ENCODE measurements at regions not wholly inside any gene's neighbourhood (a gene's known extent, or its start where the extent isn't known, plus 50 kb on each side); places are given as distances from the start of the nearest gene placed in this dataset.
A peak's percentile ranks its signal among the peaks of the same experiment; 100 is the strongest.

DNA sequence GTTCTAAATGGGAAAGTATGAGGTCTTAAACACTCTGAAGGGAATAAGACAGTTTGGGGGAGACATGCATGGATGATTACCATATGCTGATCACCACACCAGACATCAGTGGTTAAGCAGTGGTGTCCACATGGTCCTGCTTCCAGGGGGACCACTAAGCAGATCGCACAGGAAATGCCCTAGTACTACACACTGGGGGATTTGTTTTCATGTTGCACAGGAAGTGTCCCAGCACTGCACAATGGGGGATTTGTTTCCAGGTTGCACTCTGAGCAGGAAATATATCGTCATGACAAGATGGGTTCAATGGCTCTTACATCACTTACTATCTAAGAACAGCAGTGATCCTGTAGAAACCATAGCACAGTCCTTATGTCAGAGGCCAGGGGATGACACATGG, 245.5 kb downstream of the BCL11B start:
- H3K79me2 ChIP-seq (ENCODE audit: insufficient read depth, low read length): no peaks in the 10 kb centered on the region
- no peak overlapping the region for H3K4me2 ChIP-seq (ENCODE audit: low read depth, low read length)
- WGBS (ENCODE audit: low lambda C conversion rate): no CpG with 5 or more reads among the region's 2 CpGs
- in situ Hi-C loops (cut with HindIII; ENCODE audit: extremely low pct_ligation_motif_present, low pct_unique_long_range_greater_than_20kb) (no loop called here), intact Hi-C loops (cut with micrococcal nuclease; ENCODE audit: unreplicated experiment) (no loop called here)
- ChIA-PET POLR2A (no interaction called here), CTCF (ENCODE audit: low intra/inter-chr PET ratio, low total read pairs) (no interaction called here)
- no peak overlapping the region for H2AFZ ChIP-seq (ENCODE audit: low read length)
- BruUV-seq (replicated peaks): no TSS peak
- H3K27ac ChIP-seq (ENCODE audit: extremely low read length, insufficient read depth, low read length): no peak overlapping the region
- no peak overlapping the region for H3K4me3 ChIP-seq (replicated peaks in 1 of 3; ENCODE audit: insufficient read depth in 1 of 3, low read depth in 2 of 3, low read length in 3 of 3)
- FAIRE-seq (no peak), ATAC-seq (no peak), DNase-seq (ENCODE audit: low spot score) (no peak)
- H3K36me3 ChIP-seq (replicated peaks in 1 of 2; ENCODE audit: control insufficient read depth in 1 of 2, insufficient read depth in 2 of 2, low read length in 2 of 2): no peaks in the 10 kb centered on the region
- no peaks in the 10 kb centered on the region for H3K4me1 ChIP-seq (ENCODE audit: insufficient read depth, low read length)
- no peaks in the 10 kb centered on the region for H4K20me1 ChIP-seq (ENCODE audit: insufficient read depth, low read length)
- H3K9me3 ChIP-seq (ENCODE audit: low read length): no peaks in the 10 kb centered on the region
- TF ChIP-seq, protein P1, sequence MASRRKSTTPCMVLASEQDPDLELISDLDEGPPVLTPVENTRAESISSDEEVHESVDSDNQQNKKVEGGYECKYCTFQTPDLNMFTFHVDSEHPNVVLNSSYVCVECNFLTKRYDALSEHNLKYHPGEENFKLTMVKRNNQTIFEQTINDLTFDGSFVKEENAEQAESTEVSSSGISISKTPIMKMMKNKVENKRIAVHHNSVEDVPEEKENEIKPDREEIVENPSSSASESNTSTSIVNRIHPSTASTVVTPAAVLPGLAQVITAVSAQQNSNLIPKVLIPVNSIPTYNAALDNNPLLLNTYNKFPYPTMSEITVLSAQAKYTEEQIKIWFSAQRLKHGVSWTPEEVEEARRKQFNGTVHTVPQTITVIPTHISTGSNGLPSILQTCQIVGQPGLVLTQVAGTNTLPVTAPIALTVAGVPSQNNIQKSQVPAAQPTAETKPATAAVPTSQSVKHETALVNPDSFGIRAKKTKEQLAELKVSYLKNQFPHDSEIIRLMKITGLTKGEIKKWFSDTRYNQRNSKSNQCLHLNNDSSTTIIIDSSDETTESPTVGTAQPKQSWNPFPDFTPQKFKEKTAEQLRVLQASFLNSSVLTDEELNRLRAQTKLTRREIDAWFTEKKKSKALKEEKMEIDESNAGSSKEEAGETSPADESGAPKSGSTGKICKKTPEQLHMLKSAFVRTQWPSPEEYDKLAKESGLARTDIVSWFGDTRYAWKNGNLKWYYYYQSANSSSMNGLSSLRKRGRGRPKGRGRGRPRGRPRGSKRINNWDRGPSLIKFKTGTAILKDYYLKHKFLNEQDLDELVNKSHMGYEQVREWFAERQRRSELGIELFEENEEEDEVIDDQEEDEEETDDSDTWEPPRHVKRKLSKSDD (CRISPR knock-in tag; IDR thresholded peaks at IDR 0.05; ENCODE audit: low read depth): no peak
- peak; percentile 40 for TF ChIP-seq GABPA (IDR thresholded peaks at IDR 0.05; ENCODE audit: low read depth, low read length)
- TF ChIP-seq GABPA (CRISPR knock-in tag; IDR thresholded peaks at IDR 0.05; ENCODE audit: low read depth): peak; percentile 54; the same call in 1 of the 2 replicates
- H3K27me3 ChIP-seq (ENCODE audit: control insufficient read depth in 1 of 2, insufficient read depth in 2 of 2, low read length in 2 of 2): no peaks in the 10 kb centered on the region
- H3K9ac ChIP-seq (ENCODE audit: insufficient read depth, low read depth, low read length): no peak overlapping the region

GRCh38 chr14:99028041-99028440, 244.0 kb downstream of the BCL11B start:
- H3K36me3 ChIP-seq (replicated peaks in 1 of 2; ENCODE audit: control insufficient read depth in 1 of 2, insufficient read depth in 2 of 2, low read length in 2 of 2): no peaks in the 10 kb centered on the region
- H3K9ac ChIP-seq (ENCODE audit: insufficient read depth, low read depth, low read length): no peak overlapping the region
- in situ Hi-C loops (cut with HindIII; ENCODE audit: extremely low pct_ligation_motif_present, low pct_unique_long_range_greater_than_20kb): no loop called here
- no peaks in the 10 kb centered on the region for H3K79me2 ChIP-seq (ENCODE audit: insufficient read depth, low read length)
- H2AFZ ChIP-seq (ENCODE audit: low read length): no peak overlapping the region
- WGBS (ENCODE audit: low lambda C conversion rate): 3% methylated on average over 4 of the region's 6 CpGs
- intact Hi-C loops (cut with micrococcal nuclease; ENCODE audit: unreplicated experiment): no loop called here
- ATAC-seq (no peak), FAIRE-seq (no peak), DNase-seq (ENCODE audit: low spot score) (no peak)
- H3K4me3 ChIP-seq (replicated peaks in 1 of 3; ENCODE audit: insufficient read depth in 1 of 3, low read depth in 2 of 3, low read length in 3 of 3): no peak overlapping the region
- ChIA-PET CTCF (ENCODE audit: low intra/inter-chr PET ratio, low total read pairs) (no interaction called here), POLR2A (no interaction called here)
- H3K4me1 ChIP-seq (ENCODE audit: insufficient read depth, low read length): no peaks in the 10 kb centered on the region
- H3K27me3 ChIP-seq (ENCODE audit: control insufficient read depth in 1 of 2, insufficient read depth in 2 of 2, low read length in 2 of 2): no peaks in the 10 kb centered on the region
- no peak overlapping the region for H3K4me2 ChIP-seq (ENCODE audit: low read depth, low read length)
- no peaks in the 10 kb centered on the region for H3K9me3 ChIP-seq (ENCODE audit: low read length)
- no TSS peak for BruUV-seq (replicated peaks)
- H4K20me1 ChIP-seq (ENCODE audit: insufficient read depth, low read length): no peaks in the 10 kb centered on the region
- no peak overlapping the region for H3K27ac ChIP-seq (ENCODE audit: extremely low read length, insufficient read depth, low read length)
- TF ChIP-seq ZNF33A (CRISPR knock-in tag; IDR thresholded peaks at IDR 0.05; ENCODE audit: borderline replicate concordance): no peak
- no peak for TF ChIP-seq PHF5A (CRISPR knock-in tag; IDR thresholded peaks at IDR 0.05; ENCODE audit: low read depth, unreplicated experiment)
- no peak for TF ChIP-seq REPIN1 (CRISPR knock-in tag; IDR thresholded peaks at IDR 0.05; ENCODE audit: borderline replicate concordance, low read depth)
- TF ChIP-seq, protein P2, sequence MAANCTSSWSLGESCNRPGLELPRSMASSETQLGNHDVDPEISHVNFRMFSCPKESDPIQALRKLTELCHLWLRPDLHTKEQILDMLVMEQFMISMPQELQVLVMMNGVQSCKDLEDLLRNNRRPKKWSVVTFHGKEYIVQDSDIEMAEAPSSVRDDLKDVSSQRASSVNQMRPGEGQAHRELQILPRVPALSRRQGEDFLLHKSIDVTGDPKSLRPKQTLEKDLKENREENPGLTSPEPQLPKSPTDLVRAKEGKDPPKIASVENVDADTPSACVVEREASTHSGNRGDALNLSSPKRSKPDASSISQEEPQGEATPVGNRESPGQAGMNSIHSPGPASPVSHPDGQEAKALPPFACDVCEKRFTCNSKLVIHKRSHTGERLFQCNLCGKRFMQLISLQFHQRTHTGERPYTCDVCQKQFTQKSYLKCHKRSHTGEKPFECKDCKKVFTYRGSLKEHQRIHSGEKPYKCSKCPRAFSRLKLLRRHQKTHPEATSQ (CRISPR knock-in tag; IDR thresholded peaks at IDR 0.05; ENCODE audit: borderline replicate concordance): no peak
- no peak for TF ChIP-seq FLYWCH1 (CRISPR knock-in tag; IDR thresholded peaks at IDR 0.05)
- TF ChIP-seq SRSF1 (optimal IDR thresholded peaks at IDR 0.05; ENCODE audit: low read depth, low read length): no peak
- TF ChIP-seq PRDM10 (CRISPR knock-in tag; IDR thresholded peaks at IDR 0.05; ENCODE audit: low read depth): no peak

All from HepG2 (cell line).